Testis (tissue), 2 donors: ENCODE measurements at regions not wholly inside any gene's neighbourhood (a gene's known extent, or its start where the extent isn't known, plus 50 kb on each side); places are given as distances from the start of the nearest gene placed in this dataset.

ENCODE experiments used
- POLR2A ChIP-seq: fragments of 450-650 bp; IDR thresholded peaks from one replicate; pipeline ENCODE4 v1.6.1; 2017; ENCODE audit warnings: antibody characterized with exemption, mild to moderate bottlenecking, moderate library complexity
- TF ChIP-seq, protein P1 (sequence below), 3 experiments: fragments of 450-650 bp in 2 of 3; fragments of 200-600 bp in 1 of 3; sonication (generic) in 1 of 3; IDR thresholded peaks; one replicate each; pipeline ENCODE4 v1.5.1; 2016 to 2019; ENCODE audit warnings: antibody characterized with exemption in 3 of 3, mild to moderate bottlenecking in 2 of 3, moderate library complexity in 1 of 3

DNA sequence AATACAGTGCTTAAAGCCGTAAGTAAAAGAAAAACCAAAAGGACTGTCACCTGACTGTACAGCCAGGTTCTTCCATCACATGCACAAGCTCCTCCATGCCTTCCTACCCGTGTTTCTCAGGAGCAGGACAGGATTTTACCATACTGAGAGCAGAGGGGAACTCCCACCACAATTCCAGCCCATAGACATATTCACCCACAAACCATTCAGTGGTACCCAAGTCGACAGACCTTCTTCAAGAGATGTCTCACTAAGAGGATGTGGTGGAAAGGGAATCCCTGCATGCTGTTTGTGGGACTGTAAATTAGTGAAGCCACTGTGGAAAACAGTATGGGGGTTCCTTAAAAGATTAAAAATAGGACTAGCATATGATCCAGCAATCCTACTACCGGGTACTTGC is 66.9 kb upstream of the DOCK9 start:
- TF ChIP-seq, protein P1, sequence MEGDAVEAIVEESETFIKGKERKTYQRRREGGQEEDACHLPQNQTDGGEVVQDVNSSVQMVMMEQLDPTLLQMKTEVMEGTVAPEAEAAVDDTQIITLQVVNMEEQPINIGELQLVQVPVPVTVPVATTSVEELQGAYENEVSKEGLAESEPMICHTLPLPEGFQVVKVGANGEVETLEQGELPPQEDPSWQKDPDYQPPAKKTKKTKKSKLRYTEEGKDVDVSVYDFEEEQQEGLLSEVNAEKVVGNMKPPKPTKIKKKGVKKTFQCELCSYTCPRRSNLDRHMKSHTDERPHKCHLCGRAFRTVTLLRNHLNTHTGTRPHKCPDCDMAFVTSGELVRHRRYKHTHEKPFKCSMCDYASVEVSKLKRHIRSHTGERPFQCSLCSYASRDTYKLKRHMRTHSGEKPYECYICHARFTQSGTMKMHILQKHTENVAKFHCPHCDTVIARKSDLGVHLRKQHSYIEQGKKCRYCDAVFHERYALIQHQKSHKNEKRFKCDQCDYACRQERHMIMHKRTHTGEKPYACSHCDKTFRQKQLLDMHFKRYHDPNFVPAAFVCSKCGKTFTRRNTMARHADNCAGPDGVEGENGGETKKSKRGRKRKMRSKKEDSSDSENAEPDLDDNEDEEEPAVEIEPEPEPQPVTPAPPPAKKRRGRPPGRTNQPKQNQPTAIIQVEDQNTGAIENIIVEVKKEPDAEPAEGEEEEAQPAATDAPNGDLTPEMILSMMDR (IDR thresholded peaks at IDR 0.05): no peak
- no peak for TF ChIP-seq POLR2A
